Non-pigmented ciliary epithelial cell (primary cell): ENCODE measurements at regions not wholly inside any gene's neighbourhood (a gene's known extent, or its start where the extent isn't known, plus 50 kb on each side); places are given as distances from the start of the nearest gene placed in this dataset.

Source experiments
- DNase-seq: peaks from one replicate; pipeline ENCODE4 v3.0.0-alpha.2; 2010; ENCODE audit warnings: low read depth

GRCh38 chr2:121900391-121900790 lies 144.9 kb downstream of the TSN start:
- no peak for DNase-seq

GRCh38 chr2:121902171-121902591 lies 146.7 kb downstream of the TSN start:
- DNase-seq, result no peak

DNA sequence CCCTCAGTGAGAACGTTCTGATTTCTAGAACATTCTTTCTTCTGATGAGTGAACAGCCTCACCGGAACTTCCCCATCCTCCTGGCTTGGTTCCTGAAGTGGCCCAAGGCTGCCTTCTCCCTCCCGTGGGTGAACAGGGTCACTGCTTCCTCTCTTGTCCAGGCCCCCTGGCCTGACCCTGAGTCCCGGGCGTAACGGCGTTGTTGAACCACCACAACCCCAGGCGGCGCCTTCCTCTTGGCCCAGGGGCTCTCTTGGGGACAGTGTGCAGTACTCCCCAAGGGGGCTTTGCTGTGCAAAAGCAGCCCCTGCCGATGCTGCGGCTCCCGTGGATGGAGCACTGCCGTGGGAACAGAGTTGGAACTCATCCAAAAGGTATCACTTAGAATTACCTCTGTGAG lies 147.2 kb downstream of the TSN start:
- no peak for DNase-seq

GRCh38 chr2:121903037-121903689 lies 147.7 kb downstream of the TSN start:
- no peak for DNase-seq

DNA sequence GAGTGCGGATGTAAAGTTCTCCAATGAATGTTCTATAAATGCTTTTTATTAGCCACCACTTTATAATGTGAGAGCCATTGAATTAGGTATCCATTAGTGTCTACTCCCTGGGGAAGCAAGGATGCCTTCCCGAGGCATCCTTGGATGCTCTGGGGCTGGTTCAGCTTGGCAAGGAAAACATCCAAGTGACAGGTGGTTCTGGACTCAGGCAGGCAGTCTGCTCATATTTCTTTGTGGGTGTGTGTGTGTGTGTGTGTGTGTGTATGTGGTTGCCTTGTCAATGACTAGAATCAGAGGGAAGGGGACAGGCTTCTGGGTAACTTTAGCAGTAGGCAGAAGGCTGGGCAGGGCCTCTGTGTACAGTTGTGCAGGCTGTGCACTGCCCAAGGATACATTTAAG lies 149.2 kb downstream of the TSN start:
- DNase-seq, result no peak

DNA sequence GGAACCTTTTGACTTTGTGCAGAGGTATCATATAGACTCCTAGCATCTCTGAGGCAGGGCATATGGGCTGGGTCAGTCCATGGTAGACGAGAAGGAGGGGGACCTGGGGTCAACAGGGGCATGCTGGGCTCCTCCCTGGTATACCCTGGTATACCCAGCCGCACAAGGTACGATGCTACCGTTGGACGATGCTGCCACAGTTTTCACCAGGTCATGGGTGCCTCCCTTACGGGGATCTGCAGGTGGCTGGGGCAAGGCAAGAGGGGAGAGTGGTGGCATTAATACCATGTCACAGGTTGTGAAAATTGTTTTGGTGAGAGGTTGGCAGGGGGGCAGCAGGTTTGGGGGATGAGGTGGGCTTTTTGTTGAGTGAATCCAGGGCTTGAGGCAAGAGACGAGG lies 149.8 kb downstream of the TSN start:
- DNase-seq, result no peak

- no peak for DNase-seq
Observed at GRCh38 chr2:121906170-121906569, 150.7 kb downstream of the TSN start.

DNA sequence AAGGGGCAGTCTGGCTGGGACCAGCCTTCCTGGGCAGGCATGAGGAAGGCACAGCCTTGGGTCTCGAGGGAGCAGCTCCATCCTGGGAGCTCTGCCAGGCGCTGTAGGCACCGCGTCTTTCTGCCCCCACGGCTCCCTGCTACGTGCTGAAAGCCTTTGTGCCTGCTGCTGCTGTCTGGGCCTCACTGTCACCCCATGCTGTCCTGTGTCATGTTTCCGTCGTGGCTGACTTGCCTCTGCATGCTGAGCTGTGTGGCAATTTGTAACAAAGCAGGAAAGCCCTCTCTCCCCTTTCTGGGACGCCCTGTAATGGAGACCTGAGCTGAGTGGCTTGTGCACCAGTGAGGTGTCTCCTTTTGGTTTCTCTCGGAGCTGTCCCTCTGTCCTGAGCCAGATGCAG lies 152.5 kb downstream of the TSN start:
- no peak for DNase-seq

GRCh38 chr2:121910139-121910538 lies 154.7 kb downstream of the TSN start:
- no peak for DNase-seq

- no peak for DNase-seq
Observed at GRCh38 chr2:121911036-121911435, 155.6 kb downstream of the TSN start.

DNA sequence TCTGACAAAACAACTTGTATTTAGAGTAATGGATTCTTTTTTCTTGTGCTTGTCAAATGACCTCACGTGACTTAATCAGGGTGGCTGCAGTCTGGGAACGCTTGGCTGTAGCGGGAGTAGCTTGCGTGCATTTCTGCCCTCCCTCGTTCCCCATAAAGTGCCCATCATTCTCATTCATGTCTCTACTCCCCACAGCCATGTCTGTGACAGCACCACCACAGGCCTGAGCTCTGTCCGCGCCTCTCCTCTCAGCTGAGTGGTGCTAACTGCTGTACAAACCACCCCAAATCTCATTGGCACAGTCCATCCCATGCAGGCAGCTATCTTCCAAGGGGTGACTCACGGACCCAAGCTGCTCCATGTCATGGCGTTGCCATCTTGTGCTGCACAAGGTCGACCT lies 161.7 kb downstream of the TSN start:
- no peak for DNase-seq

DNA sequence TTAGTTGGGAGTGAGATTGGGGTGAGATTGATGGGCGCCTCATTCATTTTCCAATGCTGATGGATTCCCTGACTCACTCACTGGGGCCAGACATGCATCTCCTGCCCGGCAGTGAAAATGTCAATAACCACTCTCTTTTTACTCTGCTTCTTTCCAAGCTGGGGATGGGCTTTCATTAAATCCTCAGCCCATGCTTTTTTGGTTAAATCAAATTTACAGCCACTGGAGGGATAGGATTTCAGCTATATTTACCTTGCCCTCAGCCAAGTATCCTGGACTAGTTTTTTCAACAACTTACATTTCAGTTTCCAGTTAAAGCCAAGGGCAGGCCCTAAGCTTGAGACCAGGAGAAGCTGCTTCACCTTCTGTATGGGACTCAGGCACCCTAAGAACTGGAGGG lies 162.8 kb downstream of the TSN start:
- DNase-seq, result no peak

GRCh38 chr2:121919803-121920202 lies 164.4 kb downstream of the TSN start:
- DNase-seq, result no peak

DNA sequence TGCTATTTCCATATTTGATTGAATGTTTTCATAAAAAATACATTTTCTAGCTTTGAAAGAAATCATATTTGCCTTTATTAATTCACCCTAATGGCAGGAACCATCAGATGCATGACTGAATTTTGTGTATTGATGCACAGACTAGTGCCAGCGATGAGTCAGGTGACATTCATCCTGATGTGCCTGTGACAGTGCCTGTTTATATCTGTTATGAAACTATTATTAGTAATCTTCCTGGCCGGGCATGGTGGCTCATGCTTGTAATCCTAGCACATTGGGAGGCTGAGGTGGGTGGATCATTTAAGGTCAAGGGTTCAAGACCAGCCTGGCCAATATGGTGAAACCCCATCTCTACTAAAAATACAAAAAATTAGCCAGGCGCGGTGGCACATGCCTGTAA lies 170.0 kb downstream of the TSN start:
- DNase-seq, result no peak

DNA sequence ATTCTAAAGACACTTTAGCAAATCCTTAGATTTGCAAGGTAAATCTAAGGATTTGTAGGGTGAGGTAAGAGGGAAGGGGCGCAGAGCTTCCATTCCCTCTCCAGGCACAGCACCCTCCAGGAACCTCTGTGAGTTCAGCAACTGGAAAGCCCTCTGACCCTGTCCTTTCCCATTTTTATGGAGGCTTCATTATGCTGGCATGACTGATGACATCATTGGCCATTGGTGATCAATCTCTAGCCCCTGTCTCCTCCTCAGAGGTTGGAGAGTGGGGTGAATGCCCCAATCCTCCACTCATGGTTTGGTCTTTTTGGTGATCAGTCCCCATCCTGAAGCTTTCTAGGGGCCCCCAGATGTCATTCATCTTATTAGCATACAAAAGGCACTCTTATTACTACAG lies 187.8 kb downstream of the TSN start:
- no peak for DNase-seq

DNA sequence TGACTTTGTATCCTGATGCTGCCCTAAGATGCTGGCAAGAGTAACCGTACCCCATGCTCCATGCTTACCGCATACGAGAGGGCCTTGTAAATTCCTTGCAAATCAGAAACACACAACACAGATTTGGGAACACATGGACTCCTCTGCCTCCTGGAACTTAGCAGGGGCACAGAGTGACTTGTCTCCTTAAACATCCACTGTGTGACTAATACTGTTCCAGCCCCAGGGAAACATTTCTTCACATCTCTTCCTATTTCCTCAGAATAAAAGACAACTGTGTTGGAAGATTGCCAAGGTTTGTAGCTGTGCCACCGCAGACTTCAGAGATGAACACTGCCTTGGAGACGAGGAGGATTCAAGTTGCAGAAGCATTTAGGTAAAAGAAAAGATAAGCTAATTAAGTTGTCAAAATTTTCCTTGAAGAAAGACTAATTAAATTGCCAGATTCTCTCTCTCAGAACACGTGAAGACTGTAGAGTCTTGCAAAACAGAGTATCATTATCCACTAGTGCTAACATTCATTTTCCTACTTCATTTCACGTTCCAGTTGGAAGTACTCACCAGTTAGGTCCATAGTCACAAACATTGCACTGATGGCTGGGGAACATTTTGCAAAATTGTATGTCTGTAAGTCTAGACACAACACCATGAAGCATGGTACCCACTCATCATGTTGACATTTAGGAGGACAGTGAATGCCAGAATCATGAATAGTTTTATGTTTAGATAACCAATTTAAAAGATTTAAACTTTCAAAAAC lies 188.8 kb downstream of the TSN start:
- DNase-seq, result peak; percentile 51

DNA sequence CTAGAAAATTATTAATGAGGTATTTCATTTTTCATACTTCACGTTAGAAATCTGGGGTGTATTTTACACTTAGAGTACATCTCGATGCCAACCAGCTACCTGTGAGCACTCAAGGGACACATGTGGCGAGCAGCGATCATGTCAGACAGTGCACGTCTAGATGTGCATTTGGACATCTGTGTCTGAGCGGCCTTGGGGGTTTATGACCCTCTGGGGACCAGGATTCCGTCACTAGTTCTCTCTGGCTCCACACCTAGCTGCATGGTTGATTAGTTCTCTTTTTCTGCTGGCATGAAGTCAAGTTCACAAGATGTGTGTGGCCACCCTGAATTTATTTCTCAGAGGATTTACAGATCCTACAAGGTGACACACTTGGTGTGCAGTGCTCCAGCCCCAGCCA lies 192.2 kb downstream of the TSN start:
- no peak for DNase-seq

DNA sequence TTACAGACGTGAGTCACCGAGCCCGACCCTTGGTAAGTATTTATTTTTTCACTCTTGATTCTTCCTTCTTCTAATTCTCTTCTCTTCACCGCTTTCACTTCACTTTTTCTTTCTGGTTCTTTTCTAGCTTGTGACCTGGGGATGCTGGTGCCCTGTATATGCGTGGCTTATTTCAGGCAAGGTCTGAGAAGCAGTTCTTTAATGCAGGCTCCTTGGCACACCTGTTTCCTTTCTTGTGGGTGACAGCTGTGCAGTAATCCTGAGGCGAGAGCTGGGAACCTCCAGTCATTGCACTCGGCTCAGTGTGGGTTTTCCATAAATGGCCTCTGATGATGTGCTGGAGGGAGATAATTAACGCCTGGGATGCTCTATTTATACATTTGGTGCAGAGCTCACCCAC lies 193.8 kb downstream of the TSN start:
- no peak for DNase-seq

- no peak for DNase-seq
Observed at GRCh38 chr2:121955426-121955825, 200.0 kb downstream of the TSN start.

DNA sequence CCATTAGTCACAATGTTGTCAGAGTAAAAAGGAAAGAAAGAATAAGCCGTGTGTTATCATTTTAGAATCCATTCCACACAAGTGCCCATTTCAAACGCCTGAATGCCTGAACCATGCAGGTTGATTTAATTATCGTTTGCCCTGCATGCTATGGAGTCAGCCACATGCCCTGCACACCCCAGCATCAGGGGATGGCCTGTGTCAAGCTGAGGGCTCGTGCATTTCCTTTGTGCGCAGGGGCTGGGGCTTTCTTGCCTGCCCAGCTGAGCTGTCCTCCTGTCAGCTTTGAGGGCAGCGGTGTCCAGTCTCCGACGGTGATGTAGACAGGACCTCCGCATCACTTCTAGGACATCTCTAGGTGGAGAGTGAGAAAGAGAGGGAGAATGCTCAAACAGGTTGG lies 200.4 kb downstream of the TSN start:
- no peak for DNase-seq

DNA sequence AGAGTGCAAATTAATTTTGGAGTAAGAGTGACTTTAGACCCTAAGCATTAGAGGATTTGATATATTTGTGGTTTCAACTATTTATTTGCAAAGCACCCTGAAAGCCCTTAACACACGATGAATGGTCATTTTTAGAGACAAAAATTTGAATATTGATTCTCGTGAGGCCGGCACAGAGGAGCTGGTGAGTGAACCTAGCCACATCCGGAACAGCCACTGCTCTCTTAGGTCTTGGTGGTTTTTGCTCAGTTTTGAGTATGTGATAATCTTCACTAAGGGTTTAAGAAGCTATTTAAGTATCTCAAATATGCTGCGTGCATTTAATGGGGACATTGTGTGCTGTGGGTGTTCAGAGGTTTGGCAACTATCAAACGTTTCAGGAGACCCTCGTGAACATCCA lies 204.8 kb downstream of the TSN start:
- DNase-seq, result no peak

GRCh38 chr2:121961761-121962160 lies 206.3 kb downstream of the TSN start:
- DNase-seq, result no peak

DNA sequence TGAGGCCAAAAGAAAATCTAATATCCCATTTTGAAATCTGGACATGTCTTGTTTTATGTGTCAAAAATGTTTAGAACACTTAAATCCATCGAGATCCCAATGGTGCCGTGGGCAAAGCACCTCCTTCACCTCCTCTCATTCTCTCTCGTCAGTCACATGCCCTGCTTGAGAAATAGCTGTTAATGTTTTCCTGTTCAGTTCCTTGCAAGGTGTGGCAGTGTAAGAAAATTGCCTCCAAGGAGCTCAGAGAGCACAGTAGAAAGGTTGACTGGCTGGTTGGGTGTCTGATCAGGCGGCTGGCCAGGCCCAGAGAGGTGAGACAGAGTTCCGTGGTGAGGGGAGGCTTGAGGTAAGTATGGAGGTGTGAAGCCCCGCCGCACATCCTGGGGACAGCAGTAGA lies 210.2 kb downstream of the TSN start:
- no peak for DNase-seq

GRCh38 chr2:121966663-121967062 lies 211.2 kb downstream of the TSN start:
- DNase-seq, result no peak
